IPS DF 19.7 (cell line): ENCODE measurements at regions not wholly inside any gene's neighbourhood (a gene's known extent, or its start where the extent isn't known, plus 50 kb on each side); places are given as distances from the start of the nearest gene placed in this dataset.
"Not testable (repeated sequence)": the region's sequence is repeated elsewhere in the genome, so short reads cannot be mapped to it uniquely, and the experiment has no call there.

ENCODE experiments used
- DNase-seq: peaks from one replicate; pipeline ENCODE4 v3.0.0-alpha.2; 2013; ENCODE audit warnings: low read depth, low spot score

DNA sequence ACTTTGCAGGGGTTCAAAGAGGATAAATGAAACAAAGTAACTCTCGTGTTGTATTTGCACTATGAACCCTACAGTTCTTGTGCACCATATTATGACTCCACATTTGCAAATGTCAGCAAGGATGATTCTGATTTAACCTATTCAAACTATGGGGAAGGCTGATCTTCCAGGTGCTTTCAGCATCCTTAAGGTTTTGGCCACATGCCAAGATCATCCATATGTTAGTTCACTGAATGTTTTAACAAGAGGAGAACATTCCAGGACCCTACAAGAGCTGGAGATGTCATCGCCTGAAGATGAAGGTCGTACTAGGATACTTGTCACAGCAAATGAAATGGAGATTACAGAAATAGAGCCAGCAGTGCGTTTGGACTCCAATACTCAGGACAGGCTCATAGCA lies 114.2 kb downstream of the DHRS2 start:
- no peak for DNase-seq

DNA sequence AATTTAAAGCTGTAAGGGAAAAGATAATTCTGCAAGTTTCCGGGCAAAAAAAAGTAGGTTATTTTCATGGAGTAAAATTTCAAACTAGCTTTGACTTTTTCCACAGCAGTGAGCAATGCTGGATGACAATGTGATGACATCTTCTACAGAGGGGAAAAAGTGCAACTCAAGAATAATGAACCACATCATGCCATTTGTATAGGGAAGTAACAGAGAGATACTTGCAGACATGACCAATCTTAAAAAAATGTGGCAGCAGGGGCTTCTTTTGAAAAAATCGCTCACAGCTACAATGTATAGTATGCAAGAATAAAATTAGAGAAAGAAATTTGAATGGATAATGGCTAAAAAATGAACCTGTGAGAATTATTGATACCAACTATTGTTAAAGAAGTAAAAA lies 115.5 kb downstream of the DHRS2 start:
- no peak for DNase-seq

DNA sequence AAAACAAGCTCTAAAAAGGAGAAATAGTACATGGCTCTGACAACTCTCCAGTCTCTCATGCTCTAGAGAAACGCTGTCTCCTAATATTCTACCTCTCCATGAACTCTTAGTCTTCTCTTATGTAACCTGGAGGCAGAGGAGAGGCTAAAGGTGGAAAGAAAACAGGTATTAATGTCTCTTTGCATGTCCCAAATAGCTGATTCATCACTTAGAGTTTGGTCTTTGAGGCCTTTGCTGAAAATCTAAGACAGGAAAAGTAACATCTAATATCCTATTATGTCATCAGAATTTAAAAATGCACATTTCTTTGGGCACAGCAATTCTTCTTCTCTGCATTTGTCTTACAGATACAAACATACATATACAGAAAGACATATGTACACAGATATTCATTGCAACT lies 127.2 kb downstream of the DHRS2 start:
- DNase-seq = no peak

DNA sequence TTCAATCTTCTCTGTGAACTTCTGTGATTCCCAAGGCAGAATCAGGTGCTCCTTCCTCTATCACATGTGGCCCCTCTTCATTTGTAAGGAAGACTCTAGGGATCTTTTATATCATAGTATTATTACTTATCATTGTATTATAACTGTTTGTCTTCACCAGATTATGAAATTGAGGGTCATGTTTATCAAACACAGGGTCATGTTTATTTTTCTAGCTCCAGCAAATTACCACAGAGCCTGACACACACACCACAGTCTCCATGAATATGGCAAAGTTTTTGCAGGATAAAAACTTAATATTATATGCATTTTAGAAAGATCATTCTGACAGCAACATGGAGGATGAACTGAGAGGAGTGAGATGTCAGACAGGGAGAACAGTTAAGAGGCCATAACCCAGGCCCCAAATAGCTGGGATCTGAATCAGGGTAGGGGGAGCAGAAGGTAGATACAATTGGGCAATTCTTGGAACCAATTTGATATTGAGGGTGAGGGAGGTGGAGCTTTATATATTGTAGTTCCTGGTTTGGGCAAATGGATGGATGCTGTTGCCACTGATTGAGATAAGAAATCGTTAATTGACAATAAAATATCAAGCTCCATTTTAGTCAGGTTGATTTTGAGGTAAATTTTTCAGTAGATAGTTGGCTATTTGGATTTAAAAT lies 130.7 kb downstream of the DHRS2 start:
- no peak for DNase-seq

DNA sequence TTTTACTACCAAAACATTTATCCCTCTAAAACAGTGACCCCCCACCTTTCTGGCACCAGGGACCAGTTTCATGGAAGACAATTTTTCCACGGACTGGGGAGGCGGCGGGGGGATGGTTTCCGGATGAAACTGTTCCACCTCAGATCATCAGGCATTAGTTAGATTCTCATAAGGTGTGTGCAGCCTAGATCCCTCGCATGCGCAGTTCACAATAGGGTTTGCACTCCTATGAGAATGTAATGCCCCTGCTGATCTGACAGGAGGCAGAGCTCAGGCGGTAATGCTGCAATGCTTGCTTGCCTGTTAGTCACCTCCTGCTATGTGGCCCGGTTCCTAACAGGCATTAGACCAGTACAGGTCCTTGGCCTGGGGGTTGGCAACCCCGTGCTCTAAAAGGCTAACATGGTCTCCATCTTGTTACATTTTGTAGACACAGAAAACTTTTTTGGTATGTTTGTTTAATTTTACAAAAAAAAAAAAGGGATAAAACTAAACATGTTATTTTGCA lies 133.1 kb downstream of the DHRS2 start:
- DNase-seq = not testable (repeated sequence)

DNA sequence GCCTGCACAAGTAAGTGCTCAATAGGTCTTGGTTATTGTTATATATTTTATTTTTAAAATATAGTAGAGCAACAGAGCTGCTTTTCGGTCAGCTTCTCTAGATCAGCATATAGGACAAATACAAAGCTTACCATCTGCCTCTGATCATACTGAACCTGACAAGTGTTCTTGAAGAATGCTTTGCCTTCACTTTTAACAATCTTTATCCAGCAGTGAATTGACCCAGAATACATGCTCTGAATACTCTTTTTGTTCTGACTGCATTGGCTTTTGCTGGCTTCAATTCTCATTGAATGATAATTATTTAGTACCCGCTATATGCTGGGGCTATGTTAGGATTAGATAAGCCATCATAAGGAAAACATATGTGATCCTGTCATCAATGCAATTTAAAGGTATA lies 137.8 kb downstream of the DHRS2 start:
- DNase-seq = no peak

DNA sequence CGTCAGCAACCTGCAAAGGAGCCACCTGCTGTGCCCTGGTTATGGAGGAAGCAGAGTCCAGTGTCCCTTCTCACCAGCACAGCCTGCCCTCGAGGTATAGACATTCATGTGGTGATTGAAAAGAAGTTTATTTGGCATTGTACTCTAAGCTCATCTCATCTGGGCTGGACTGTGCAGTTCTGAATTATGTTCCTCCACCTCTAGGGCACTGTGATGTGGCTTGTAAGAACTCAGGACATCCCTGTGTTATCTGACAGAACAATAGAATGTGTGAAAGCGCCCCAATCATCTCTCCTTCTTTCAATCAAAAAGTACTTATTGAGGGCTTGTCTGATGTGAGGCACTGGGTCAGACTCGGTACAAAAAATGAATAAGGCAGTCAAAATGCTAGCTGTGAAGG lies 140.1 kb downstream of the DHRS2 start:
- no peak for DNase-seq

DNA sequence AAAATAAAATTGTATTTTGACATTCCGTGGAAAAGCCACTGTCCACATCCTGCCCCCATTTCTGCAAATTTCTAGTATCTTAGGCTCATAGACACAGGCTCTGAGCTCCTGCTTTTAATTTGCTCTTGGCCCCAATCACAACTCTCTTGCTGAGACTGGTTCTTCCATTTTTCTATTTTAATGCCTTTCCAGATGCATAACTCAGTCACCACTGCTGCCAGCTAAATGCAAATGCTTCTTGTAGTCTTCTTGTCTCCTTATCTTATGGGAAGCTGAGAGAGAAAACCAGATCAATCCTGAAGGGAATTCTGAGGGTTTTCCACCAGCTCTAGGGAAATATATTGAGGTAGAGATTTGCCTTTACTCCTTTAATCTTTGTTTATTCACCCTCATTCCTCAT lies 149.0 kb downstream of the DHRS2 start:
- no peak for DNase-seq

DNA sequence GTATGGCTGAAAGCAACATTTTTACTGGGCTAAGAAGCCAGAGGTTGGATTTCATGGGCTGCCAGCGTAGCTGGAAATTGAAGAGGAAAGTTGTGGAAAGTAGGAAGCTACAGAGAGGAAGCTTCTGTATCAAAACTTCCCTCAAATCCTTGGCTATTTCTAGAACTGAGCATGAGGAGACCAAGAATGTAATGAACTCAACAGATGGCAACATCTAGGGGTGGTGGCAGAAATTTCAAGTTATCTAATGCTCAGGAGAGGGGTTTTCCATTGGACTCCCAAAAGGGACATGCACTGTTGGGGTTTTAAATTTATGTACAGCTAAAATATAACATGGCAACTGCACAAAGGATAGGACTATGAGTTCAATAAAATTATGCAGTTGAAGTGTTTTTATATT lies 151.3 kb downstream of the DHRS2 start:
- no peak for DNase-seq

DNA sequence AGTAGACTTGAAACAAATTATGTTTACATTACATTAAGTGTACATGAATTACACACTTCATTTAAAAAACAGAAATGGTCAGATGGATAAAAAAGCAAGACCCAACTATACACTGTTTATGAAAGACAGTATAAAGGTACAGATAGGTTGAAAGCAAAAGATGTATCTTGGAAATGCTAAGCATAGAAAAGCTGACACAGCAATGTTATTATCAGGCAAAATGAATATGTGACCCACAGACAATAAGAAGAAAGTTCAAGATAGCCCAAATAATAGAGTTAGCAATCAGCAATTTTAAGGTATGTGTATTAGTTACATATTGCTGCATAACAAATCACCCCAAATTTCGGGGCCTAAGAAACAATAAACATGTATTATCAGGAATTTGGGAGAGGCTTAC lies 153.5 kb downstream of the DHRS2 start:
- no peak for DNase-seq

DNA sequence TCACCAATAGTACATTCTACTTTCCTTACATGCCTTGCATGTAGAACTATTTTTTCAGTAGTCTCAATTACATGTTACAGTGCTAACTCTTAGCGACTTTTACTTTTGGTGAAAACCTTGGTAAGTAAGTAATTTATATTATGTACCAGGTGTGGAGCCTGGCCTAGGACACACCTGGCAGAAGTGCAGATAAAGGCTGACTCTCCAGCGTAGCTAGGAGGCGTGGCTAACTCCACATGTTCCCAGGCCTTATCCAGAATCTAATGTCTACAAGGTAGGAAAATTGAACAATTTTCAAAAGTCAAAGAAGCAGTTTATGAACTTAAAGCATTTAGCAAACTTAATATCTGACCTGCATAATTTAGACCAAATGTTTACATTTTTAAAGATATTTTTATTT lies 157.4 kb downstream of the DHRS2 start:
- no peak for DNase-seq

DNA sequence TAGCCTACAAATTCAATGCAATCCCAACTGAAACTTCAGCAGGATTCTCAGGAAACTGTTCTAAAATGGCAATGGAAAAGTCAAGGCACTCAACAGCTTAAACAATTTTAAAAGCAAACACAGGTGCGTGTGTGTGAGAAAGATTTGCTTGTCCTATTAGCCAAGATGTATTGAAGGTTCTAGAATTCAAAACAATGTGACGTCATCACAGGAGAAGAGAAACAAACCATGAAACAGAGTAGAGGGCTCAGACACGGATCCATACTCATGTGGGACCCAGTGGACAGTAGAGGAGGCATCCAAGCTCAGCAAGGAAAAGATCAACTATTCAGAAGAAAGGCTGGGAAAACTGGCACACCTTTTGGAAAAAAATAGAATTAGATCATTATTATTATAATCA lies 152.8 kb upstream of the DHRS4 start:
- no peak for DNase-seq

DNA sequence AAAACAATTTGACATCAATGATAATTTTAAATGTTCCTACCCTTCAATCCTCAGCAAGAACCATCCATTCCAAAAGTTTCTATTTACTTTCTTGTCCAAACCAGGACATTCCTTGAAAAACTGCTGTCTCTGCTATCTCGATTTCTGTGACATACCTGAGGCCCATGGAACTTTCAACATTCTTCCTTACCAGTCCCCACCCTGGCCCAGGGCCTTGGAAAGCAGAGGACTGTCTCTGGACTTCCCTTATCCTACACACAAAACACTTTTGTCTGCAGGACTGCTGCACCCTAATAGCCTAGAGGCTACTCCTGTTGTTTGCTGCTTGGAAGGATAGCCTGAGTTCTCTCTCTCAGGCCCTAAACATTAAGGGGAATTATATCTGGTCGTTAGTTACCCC lies 151.8 kb upstream of the DHRS4 start:
- no peak for DNase-seq

DNA sequence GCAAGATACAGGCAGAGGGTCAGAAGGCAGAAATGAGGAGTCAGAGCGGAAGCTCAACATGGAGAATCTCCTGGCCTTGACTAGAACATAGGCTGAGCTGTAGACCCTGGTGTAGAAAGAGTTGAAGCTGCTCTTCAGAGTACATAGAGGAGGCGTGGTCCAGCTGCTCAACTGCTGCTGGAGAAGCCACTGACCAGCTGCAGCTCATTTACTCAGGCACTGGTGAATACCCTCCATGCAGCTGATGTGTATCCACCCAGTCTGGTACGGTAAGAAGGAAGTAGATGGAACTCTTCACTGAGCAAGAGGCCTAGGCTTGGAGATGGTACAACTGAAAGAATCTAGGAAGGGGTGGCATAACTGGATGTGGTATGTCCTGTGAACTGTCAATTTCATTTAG lies 148.8 kb upstream of the DHRS4 start:
- no peak for DNase-seq

DNA sequence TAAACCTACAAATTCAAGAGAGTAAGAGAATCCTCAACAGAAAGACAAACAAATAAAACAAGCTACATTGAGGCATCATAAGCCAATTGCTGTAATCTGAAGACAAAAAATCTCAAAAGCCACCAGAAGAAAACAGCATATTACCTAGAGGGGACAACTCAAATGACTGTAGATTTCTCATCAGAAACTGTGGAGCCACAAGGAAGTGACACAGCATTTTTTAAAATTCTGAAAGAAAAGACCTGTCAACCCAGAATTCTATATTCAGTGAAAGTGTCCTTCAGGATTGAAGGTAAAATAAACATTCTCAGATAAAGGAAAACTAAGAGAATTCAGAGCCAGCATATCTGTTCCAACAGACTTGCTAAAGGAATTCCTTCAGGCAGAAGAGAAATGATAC lies 147.8 kb upstream of the DHRS4 start:
- DNase-seq = no peak

DNA sequence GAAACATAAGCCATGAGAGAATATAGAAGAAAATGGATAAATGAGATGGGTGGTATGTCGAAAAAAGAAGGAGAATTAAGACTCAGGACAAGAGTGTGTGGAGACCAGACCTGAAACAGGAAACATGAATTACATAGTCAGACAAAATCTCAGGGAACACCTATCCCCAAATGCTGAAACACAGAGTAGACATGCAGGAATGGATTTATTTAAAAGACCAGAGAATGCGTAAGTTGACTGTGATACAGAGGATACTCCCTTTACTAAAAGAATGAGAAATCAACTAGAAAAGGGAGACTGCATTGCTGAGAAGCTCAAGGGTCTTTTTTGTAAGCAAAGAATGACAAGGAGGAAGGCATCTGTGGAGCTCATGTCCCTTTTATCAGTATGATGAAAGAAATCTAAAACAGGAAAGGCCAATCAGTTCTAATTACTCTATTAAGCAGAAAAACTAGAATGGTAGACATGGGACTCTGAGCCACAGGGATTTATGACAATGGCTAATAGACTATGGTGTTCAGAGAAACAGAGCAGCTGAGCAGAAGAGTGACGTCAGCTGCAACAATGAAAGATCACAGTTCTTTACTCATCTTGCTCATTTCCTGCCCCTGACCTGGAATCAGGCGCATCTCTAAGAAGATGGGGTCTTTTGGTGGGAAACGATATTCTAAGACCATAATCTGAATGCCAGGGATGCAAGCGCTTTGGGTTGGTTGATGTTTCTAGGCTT lies 138.9 kb upstream of the DHRS4 start:
- no peak for DNase-seq

DNA sequence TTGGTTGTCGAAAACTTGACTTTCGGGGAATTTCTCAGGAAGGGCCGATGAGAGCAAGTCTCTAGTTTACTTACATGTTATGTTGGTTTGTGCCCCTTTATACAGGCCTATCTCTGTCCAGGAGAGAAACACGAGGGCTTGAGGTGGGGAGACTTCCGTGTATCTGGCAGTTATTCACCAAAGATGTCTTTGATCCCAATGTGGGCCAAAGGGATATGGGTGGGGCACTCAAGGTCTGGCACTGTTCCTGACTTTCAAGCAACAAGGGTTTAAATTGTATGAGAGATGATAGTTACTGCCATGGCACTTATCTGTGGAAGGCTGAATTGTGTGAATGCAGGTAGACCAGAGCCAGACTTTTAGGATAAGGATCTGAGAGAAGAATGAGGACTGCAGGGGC lies 137.2 kb upstream of the DHRS4 start:
- no peak for DNase-seq

DNA sequence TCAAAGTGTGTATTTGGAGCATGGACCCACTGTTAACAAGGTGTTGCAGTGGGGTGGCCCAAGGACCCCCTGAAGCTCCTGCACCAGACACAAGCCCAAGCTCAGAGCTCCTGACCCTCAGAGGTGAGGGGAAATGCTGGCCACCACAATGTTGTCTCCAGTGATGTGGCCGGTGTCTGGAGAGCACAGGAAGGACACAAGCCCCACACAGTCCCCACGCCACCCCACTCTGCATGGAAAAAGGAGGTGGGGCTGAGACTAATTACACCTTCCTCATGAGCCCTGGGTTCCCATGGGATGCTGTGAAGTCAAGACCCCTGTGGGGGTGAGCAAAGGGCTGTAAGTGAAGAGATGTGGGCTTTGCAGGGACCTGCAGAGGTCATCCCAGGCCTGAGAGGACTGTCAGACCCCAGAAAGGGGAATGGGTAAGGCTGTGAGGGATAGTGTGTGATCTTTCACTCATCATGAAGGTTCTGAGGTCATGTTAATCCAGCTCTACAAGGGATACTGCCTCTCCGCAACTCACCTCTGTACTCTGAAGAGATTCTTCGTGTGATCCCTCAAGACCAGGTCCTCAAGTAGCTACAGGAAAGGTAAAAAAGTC lies 136.3 kb upstream of the DHRS4 start:
- DNase-seq = no peak

DNA sequence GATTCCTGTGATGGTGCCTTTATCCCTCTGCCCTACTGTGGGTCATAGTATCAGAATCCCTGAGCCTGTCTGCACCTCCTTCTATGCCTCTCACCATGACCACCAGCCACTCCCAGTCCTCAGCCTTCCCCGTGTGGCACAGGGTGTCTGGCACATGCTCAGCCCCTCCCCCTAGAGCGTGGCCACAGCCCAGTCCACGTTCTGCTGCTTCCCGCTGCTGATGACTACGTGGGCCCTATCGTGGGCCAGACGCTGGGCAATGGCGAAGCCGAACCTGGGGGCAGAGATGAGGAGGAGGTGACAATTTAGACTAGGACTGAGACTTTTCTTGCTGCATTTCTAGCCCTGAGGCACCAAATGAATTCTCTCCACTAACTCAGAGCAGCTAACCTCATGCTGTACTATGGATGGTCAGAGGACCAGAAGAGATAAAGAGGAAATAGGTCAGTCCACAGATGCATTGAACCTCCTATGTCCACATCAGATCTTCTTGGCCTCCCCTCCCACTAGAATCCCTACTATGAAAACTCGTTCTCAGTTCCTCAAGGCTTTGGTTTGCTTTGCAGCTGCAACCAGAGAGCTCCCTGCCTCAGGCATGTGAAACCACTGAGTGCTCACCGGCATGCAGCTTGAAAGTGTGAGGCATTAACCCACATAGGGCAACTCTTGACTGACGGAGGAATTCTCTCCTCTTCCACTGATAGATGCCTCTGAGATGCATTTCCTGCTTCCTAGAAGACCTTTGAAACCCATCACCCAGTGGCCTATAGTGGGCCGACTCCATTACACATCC lies 126.3 kb upstream of the DHRS4 start:
- DNase-seq = no peak

DNA sequence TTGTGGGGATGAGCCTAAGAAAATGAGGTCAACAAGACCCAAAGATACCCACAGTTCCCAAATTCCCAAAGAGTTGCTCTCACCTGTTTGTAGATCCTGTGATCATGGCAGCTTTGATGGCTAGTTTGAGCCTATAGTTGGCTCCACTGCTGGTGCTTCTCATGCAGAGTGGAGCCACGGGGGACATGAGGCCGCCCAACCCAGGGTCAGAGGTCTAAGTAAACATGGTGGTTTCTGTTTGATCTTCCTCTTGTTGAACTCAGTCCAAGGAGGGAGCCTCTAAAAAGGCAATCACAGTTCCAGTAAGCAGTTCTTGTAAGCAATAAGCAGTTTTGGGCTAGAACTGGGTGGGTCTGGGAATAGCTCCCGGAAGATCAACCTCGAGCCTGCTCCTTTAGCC lies 125.6 kb upstream of the DHRS4 start:
- DNase-seq = no peak

DNA sequence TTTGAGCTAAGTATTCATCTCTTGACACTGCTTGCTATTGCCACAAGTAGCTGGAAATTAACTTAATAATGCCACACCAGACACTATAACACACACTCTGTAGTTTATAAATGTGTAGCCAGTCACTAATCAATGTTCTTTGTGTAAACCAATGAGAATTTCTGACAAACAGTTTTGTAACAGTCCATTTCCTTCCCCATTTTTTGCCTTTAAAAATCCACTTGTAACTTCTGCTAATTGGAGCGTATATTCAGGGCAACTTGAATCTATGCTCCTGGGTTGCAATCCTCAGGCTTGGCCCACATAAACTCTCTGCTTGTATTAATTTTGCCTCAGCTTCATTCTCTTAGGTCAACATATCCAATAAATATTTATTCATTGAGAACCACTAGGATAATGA lies 125.0 kb upstream of the DHRS4 start:
- no peak for DNase-seq

DNA sequence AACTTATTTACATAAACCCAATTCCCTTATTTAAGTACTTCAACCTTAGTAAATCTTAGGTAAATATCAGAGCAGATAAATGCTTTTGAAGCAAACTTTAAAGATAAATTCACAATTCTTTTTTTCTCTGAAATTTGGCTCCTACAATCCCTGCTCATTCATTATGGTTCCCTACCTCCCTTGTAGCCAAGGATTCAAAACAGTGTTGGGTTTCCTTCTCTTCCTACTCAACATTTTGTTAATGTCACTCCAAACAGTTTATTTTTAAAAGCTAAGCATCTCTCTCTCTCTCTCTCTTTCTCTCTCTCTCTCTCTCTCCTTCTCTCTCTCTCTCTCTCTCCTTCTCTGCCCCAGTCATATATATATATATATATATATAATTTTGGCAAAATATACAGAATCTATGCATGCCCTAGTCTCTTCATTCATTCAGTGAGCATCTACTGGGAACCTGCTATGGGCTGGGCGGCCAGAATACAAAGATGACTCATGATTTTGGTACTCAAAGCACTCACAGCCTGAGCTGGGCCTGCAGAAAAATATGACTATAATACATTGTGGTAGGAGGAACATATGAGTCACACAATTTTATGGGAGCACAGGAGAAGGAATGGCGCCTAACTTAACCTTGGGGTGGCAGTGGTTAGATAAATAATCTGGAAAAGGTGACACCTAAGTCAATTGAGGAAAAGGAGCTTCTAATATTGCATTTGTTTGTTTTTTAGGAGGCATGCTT lies 123.7 kb upstream of the DHRS4 start:
- no peak for DNase-seq
